ENCODE measurements at regions not wholly inside any gene's neighbourhood (a gene's known extent, or its start where the extent isn't known, plus 50 kb on each side); places are given as distances from the start of the nearest gene placed in this dataset.

GRCh38 chr1:229952670-229953520 is 114.1 kb upstream of the GALNT2 start:
- no peaks in the 10 kb centered on the region for H3K4me1 ChIP-seq
- DNase-seq, result no peak
- 70 to 81% (median 73%) methylated on average over 4 of the region's 4 CpGs for WGBS, 5 donors
- no peaks in the 10 kb centered on the region for H3K36me3 ChIP-seq
- H3K9me3 ChIP-seq, result no peaks in the 10 kb centered on the region
- H3K4me3 ChIP-seq, result no peak overlapping the region
- H3K27me3 ChIP-seq, result no peaks in the 10 kb centered on the region
- intact Hi-C loops (cut with DNase I; ENCODE audit: low total_unique reads), result no loop called here
- no peak for TF ChIP-seq POLR2A (IDR thresholded peaks at IDR 0.05)
- no peak for TF ChIP-seq POLR2AphosphoS5 (IDR thresholded peaks at IDR 0.05)
- TF ChIP-seq CTCF (IDR thresholded peaks at IDR 0.05), result no peak
- no peak for TF ChIP-seq EP300 (IDR thresholded peaks at IDR 0.05)
- H3K27ac ChIP-seq, result no peak overlapping the region

GRCh38 chr1:229953736-229954326 is 113.2 kb upstream of the GALNT2 start:
- Histone ChIP-seq H3K9me3 (no peaks in the 10 kb centered on the region), H3K27me3 (no peaks in the 10 kb centered on the region), H3K4me1 (no peaks in the 10 kb centered on the region), H3K4me3 (no peak overlapping the region), H3K36me3 (no peaks in the 10 kb centered on the region), H3K27ac (no peak overlapping the region)
- intact Hi-C loops (cut with DNase I; ENCODE audit: low total_unique reads), result no loop called here
- WGBS, 5 donors, result 62 to 86% (median 85%) methylated on average over 1 of the region's 1 CpG
- no peak for TF ChIP-seq EP300 (IDR thresholded peaks at IDR 0.05)
- TF ChIP-seq CTCF (IDR thresholded peaks at IDR 0.05), result no peak
- no peak for TF ChIP-seq POLR2A (IDR thresholded peaks at IDR 0.05)
- TF ChIP-seq POLR2AphosphoS5 (IDR thresholded peaks at IDR 0.05), result no peak
- DNase-seq, result no peak

- Histone ChIP-seq H3K27me3 (peaks cover 0 to 4% (median 0%) of the 10 kb centered on the region in 3 donors), H3K9me3 (no peaks in the 10 kb centered on the region), H3K4me3 (no peak overlapping the region), H3K4me1 (no peaks in the 10 kb centered on the region), H3K27ac (no peak overlapping the region), H3K36me3 (no peaks in the 10 kb centered on the region)
- WGBS, 5 donors, result 86 to 96% (median 87%) methylated on average over 2 of the region's 2 CpGs
- no peak for TF ChIP-seq POLR2A (IDR thresholded peaks at IDR 0.05)
- TF ChIP-seq POLR2AphosphoS5 (IDR thresholded peaks at IDR 0.05), result no peak
- no peak for TF ChIP-seq EP300 (IDR thresholded peaks at IDR 0.05)
- TF ChIP-seq CTCF (IDR thresholded peaks at IDR 0.05), result no peak
- intact Hi-C loops (cut with DNase I; ENCODE audit: low total_unique reads), result no loop called here
- DNase-seq, result no peak
Observed at GRCh38 chr1:229964281-229964680, 102.8 kb upstream of the GALNT2 start.

- DNase-seq, result no peak
- peaks cover 0 to 8% (median 3%) of the 10 kb centered on the region in 4 donors for H3K9me3 ChIP-seq
- no peaks in the 10 kb centered on the region for H3K4me1 ChIP-seq
- H3K27me3 ChIP-seq, result peaks cover 0 to 3% (median 0%) of the 10 kb centered on the region in 3 donors
- 64 to 77% (median 71%) methylated on average over 8 of the region's 8 CpGs for WGBS, 5 donors
- TF ChIP-seq EP300 (IDR thresholded peaks at IDR 0.05) (no peak), CTCF (IDR thresholded peaks at IDR 0.05) (no peak), POLR2A (IDR thresholded peaks at IDR 0.05) (no peak), POLR2AphosphoS5 (IDR thresholded peaks at IDR 0.05) (no peak)
- no peak overlapping the region for H3K4me3 ChIP-seq
- H3K36me3 ChIP-seq, result no peaks in the 10 kb centered on the region
- H3K27ac ChIP-seq, result no peak overlapping the region
- intact Hi-C loops (cut with DNase I; ENCODE audit: low total_unique reads), result no loop called here
Observed at GRCh38 chr1:229970714-229971113, 96.3 kb upstream of the GALNT2 start.

Measured in stomach (tissue), 8 donors.